ENCODE measurements at regions not wholly inside any gene's neighbourhood (a gene's known extent, or its start where the extent isn't known, plus 50 kb on each side); places are given as distances from the start of the nearest gene placed in this dataset.
"Not testable (repeated sequence)": the region's sequence is repeated elsewhere in the genome, so short reads cannot be mapped to it uniquely, and the experiment has no call there.

DNA sequence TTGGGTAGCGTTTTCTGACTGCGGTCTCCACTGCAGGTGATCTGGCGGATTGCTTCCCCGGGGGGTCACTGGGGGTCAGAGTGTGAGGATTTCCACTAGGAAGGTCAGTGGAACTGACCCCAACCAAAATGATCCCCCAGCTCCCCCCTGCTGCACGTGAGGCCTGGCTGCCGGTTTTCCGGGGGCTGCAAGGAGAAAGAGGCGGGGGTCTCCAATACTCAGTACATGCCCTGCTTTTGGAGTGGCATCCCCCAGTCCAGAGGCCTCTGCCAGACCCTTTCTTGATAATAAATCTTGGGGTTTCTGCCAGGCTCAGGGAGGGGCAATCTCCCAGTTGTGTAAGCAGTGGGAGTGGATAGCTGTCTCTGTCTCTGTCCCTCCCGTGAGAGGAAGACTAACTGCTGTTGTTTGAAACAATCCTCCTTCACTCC is 71.5 kb upstream of the RTL6 start:
- CTCF ChIA-PET: no interaction called here

DNA sequence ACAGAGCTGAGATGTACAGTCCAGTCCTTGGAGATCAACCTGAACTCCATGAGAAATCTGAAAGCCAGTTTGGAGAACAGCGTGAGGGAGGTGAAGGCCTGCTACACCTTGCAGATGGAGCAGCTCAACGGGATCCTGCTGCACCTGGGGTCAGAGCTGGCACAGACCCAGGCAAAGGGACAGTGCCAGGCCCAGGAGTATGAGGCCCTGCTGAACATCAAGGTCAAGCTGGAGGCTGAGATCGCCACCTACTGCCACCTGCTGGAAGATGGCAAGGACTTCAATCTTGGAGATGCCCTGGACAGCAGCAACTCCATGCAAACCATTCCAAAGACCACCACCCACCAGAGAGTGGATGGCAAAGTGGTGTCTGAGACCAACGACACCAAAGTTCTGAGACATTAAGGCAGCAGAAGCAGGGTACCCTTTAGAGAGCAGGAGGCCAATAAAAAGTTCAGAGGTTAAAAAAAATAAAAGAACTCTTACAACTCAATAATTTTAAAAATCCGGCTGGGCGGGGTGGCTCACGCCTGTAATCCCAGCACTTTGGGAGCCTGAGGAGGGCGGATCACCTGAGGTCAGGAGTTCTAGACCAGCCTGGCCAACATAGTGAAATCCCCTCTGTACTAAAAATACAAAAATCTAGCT is 69.9 kb upstream of the RTL6 start:
- DNase-seq (ENCODE audit: low spot score): peak; percentile 45
- no peaks in the 10 kb centered on the region for H3K36me3 ChIP-seq (ENCODE audit: insufficient read depth, low read length, poor library complexity, severe bottlenecking)
- ChIA-PET CTCF (interaction anchor here (0.9 to 1.6 kb wide), 2 partner anchors 9 to 575 kb away, joined by 3 to 5 read pairs; no protein-coding TSS in a partner anchor), POLR2A (ENCODE audit: low non-redundant PET) (no interaction called here)
- no TSS peak for BruUV-seq (replicated peaks)
- peaks cover 7% of the 10 kb centered on the region for H3K9me3 ChIP-seq (ENCODE audit: low read depth, low read length, poor library complexity, severe bottlenecking)
- intact Hi-C loops (cut with micrococcal nuclease; ENCODE audit: unreplicated experiment): no loop called here
- H3K4me3 ChIP-seq (ENCODE audit: low read depth, low read length, poor library complexity, severe bottlenecking): no peak overlapping the region
- TF ChIP-seq, protein P1, sequence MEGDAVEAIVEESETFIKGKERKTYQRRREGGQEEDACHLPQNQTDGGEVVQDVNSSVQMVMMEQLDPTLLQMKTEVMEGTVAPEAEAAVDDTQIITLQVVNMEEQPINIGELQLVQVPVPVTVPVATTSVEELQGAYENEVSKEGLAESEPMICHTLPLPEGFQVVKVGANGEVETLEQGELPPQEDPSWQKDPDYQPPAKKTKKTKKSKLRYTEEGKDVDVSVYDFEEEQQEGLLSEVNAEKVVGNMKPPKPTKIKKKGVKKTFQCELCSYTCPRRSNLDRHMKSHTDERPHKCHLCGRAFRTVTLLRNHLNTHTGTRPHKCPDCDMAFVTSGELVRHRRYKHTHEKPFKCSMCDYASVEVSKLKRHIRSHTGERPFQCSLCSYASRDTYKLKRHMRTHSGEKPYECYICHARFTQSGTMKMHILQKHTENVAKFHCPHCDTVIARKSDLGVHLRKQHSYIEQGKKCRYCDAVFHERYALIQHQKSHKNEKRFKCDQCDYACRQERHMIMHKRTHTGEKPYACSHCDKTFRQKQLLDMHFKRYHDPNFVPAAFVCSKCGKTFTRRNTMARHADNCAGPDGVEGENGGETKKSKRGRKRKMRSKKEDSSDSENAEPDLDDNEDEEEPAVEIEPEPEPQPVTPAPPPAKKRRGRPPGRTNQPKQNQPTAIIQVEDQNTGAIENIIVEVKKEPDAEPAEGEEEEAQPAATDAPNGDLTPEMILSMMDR (conservative IDR thresholded peaks at IDR 0.05; ENCODE audit: low read depth, low read length): peak; percentile 66
- no peak for TF ChIP-seq EZH2 (IDR thresholded peaks at IDR 0.05; ENCODE audit: borderline replicate concordance, low read depth, low read length, poor library complexity, severe bottlenecking)
- H3K4me1 ChIP-seq (ENCODE audit: insufficient read depth, low read length, poor library complexity, severe bottlenecking): no peaks in the 10 kb centered on the region
- no peak overlapping the region for H3K27ac ChIP-seq (ENCODE audit: low read depth, low read length, poor library complexity, severe bottlenecking)
- H3K27me3 ChIP-seq (replicated peaks; ENCODE audit: insufficient read depth, low read depth, low read length, poor library complexity): no peaks in the 10 kb centered on the region

More for the DNA sequence above, 71.5 kb upstream of the RTL6 start:
- H3K4me1 ChIP-seq (ENCODE audit: insufficient read depth, low read length, poor library complexity, severe bottlenecking): no peaks in the 10 kb centered on the region
- no peaks in the 10 kb centered on the region for H3K36me3 ChIP-seq (ENCODE audit: insufficient read depth, low read length, poor library complexity, severe bottlenecking)
- DNase-seq (ENCODE audit: low spot score): no peak
- H3K4me3 ChIP-seq (ENCODE audit: low read depth, low read length, poor library complexity, severe bottlenecking): no peak overlapping the region
- intact Hi-C loops (cut with micrococcal nuclease; ENCODE audit: unreplicated experiment): no loop called here
- H3K27me3 ChIP-seq (replicated peaks; ENCODE audit: insufficient read depth, low read depth, low read length, poor library complexity): no peaks in the 10 kb centered on the region
- no peaks in the 10 kb centered on the region for H3K9me3 ChIP-seq (ENCODE audit: low read depth, low read length, poor library complexity, severe bottlenecking)
- POLR2A ChIA-PET (ENCODE audit: low non-redundant PET): no interaction called here
- TF ChIP-seq, protein P1 (conservative IDR thresholded peaks at IDR 0.05; ENCODE audit: low read depth, low read length): no peak
- TF ChIP-seq EZH2 (IDR thresholded peaks at IDR 0.05; ENCODE audit: borderline replicate concordance, low read depth, low read length, poor library complexity, severe bottlenecking): no peak
- no TSS peak for BruUV-seq (replicated peaks)
- H3K27ac ChIP-seq (ENCODE audit: low read depth, low read length, poor library complexity, severe bottlenecking): no peak overlapping the region

DNA sequence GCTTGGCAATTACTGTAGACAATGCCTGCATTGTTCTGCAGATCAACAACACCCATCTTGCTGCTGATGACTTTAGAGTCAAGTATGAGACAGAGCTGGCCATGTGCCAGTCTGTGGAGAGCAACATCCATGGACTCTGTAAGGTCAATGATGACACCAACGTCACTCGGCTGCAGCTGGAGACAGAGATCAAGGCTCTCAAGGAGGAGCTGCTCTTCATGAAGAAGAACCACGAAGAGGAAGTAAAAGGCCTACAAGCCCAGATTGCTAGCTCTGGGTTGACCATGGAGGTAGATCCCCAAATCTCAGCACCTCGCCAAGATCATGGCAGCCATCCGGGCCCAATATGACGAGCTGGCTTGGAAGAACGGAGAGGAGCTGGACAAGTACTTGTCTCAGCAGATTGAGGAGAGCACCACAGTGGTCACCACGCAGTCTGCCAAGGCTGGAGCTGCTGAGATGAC is 69.4 kb upstream of the RTL6 start:
- DNase-seq (ENCODE audit: low spot score); POLR2A ChIA-PET (ENCODE audit: low non-redundant PET); H3K36me3 ChIP-seq (ENCODE audit: insufficient read depth, low read length, poor library complexity, severe bottlenecking); intact Hi-C loops (cut with micrococcal nuclease; ENCODE audit: unreplicated experiment); BruUV-seq (replicated peaks); H3K9me3 ChIP-seq (ENCODE audit: low read depth, low read length, poor library complexity, severe bottlenecking); H3K4me3 ChIP-seq (ENCODE audit: low read depth, low read length, poor library complexity, severe bottlenecking); H3K27me3 ChIP-seq (replicated peaks; ENCODE audit: insufficient read depth, low read depth, low read length, poor library complexity); H3K4me1 ChIP-seq (ENCODE audit: insufficient read depth, low read length, poor library complexity, severe bottlenecking); H3K27ac ChIP-seq (ENCODE audit: low read depth, low read length, poor library complexity, severe bottlenecking): not testable (repeated sequence)
- CTCF ChIA-PET: interaction anchor here (0.9 to 1.6 kb wide), 2 partner anchors 10 to 574 kb away, joined by 3 to 5 read pairs; no protein-coding TSS in a partner anchor

DNA sequence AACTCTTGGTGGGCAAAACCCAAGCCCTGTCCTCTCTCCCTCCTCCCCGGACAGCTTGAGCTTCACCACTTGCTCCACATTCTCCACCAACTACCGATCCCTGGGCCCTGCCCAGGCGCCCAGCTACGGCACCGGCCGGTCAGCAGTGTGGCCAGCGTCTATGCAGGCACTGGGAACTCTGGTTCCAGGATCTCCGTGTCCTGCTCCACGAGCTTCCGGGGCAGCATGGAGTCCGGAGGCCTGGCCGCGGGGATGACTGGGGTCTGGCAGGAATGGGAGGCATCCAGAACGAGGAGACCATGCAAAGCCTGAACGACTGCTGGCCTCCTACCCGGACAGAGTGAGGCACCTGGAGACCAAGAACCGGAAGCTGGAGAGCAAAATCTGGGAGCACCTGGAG is 68.9 kb upstream of the RTL6 start:
- DNase-seq (ENCODE audit: low spot score): no peak
- TF ChIP-seq, protein P1 (conservative IDR thresholded peaks at IDR 0.05; ENCODE audit: low read depth, low read length): no peak
- CTCF ChIA-PET: interaction anchor here (1.6 kb wide), 1 partner anchor 574 kb away, joined by 5 read pairs; no protein-coding TSS in a partner anchor
- no peak overlapping the region for H3K4me3 ChIP-seq (ENCODE audit: low read depth, low read length, poor library complexity, severe bottlenecking)
- peaks cover 7% of the 10 kb centered on the region for H3K9me3 ChIP-seq (ENCODE audit: low read depth, low read length, poor library complexity, severe bottlenecking)
- H3K4me1 ChIP-seq (ENCODE audit: insufficient read depth, low read length, poor library complexity, severe bottlenecking): no peaks in the 10 kb centered on the region
- no peak overlapping the region for H3K27ac ChIP-seq (ENCODE audit: low read depth, low read length, poor library complexity, severe bottlenecking)
- H3K27me3 ChIP-seq (replicated peaks; ENCODE audit: insufficient read depth, low read depth, low read length, poor library complexity): no peaks in the 10 kb centered on the region
- H3K36me3 ChIP-seq (ENCODE audit: insufficient read depth, low read length, poor library complexity, severe bottlenecking): no peaks in the 10 kb centered on the region
- no TSS peak for BruUV-seq (replicated peaks)
- POLR2A ChIA-PET (ENCODE audit: low non-redundant PET): no interaction called here
- intact Hi-C loops (cut with micrococcal nuclease; ENCODE audit: unreplicated experiment): no loop called here

DNA sequence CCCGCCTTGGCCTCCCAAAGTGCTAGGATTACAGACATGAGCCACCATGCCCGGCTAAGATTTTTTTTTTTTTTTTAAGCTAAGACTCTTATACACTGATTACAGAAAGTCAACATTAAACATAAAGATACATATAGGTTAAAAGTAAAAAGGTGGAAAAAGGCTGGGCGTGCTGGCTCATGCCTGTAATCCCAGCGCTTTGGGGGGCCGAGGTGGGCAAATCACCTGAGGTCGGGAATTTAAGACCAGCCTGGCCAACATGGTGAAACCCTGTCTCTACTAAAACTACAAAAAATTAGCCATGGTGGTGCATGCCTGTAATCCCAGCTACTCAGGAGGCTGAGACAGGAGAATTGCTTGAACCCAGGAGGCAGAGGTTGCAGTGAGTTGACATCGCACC is 64.6 kb upstream of the RTL6 start:
- CTCF ChIA-PET: interaction anchor here (1.5 kb wide), 1 partner anchor 569 kb away, joined by 3 read pairs; no protein-coding TSS in a partner anchor
- H3K27me3 ChIP-seq (replicated peaks; ENCODE audit: insufficient read depth, low read depth, low read length, poor library complexity); POLR2A ChIA-PET (ENCODE audit: low non-redundant PET); H3K9me3 ChIP-seq (ENCODE audit: low read depth, low read length, poor library complexity, severe bottlenecking); intact Hi-C loops (cut with micrococcal nuclease; ENCODE audit: unreplicated experiment); H3K4me3 ChIP-seq (ENCODE audit: low read depth, low read length, poor library complexity, severe bottlenecking); BruUV-seq (replicated peaks); H3K36me3 ChIP-seq (ENCODE audit: insufficient read depth, low read length, poor library complexity, severe bottlenecking); DNase-seq (ENCODE audit: low spot score); H3K4me1 ChIP-seq (ENCODE audit: insufficient read depth, low read length, poor library complexity, severe bottlenecking); H3K27ac ChIP-seq (ENCODE audit: low read depth, low read length, poor library complexity, severe bottlenecking): not testable (repeated sequence)

Data from A673 (cell line).